ENCODE measurements at regions not wholly inside any gene's neighbourhood (a gene's known extent, or its start where the extent isn't known, plus 50 kb on each side); places are given as distances from the start of the nearest gene placed in this dataset.
"Not testable (repeated sequence)": the region's sequence is repeated elsewhere in the genome, so short reads cannot be mapped to it uniquely, and the experiment has no call there.

GRCh38 chr12:75739912-75740311, 228.5 kb upstream of the KRR1 start:
- TF ChIP-seq POLR2A (IDR thresholded peaks at IDR 0.05; ENCODE audit: low read depth, low read length) (no peak), CEBPB (IDR thresholded peaks at IDR 0.05; ENCODE audit: low read depth, low read length) (no peak), CTCF (conservative IDR thresholded peaks at IDR 0.05; ENCODE audit: low read depth, low read length) (no peak)
- no peak overlapping the region for H3K23ac ChIP-seq (ENCODE audit: low read depth, low read length)
- no peak overlapping the region for H3K27ac ChIP-seq (ENCODE audit: insufficient read depth, low read length)
- H3K36me3 ChIP-seq (ENCODE audit: control insufficient read depth, insufficient read depth, low read length), result no peaks in the 10 kb centered on the region
- no TSS peak for BruUV-seq (replicated peaks)
- dilution Hi-C loops (cut with HindIII; ENCODE audit: low sequenced_read_pairs, unreplicated experiment) (no loop called here), in situ Hi-C loops (cut with MboI; ENCODE audit: low sequenced_read_pairs) (no loop called here), intact Hi-C loops (cut with micrococcal nuclease) (no loop called here)
- no peak overlapping the region for H3K56ac ChIP-seq (ENCODE audit: extremely low read depth, insufficient read depth, low read length)
- H2BK5ac ChIP-seq (ENCODE audit: low read depth, low read length, poor library complexity, severe bottlenecking), result no peak overlapping the region
- H3K4me3 ChIP-seq (ENCODE audit: insufficient read depth, low read depth, low read length), result no peak overlapping the region
- H4K20me1 ChIP-seq (ENCODE audit: insufficient read depth, low read length), result no peaks in the 10 kb centered on the region
- no peaks in the 10 kb centered on the region for H3K9me3 ChIP-seq (ENCODE audit: control insufficient read depth, insufficient read depth, low read length)
- H3K18ac ChIP-seq (ENCODE audit: low read depth, low read length), result no peak overlapping the region
- H3K27me3 ChIP-seq (ENCODE audit: control insufficient read depth, insufficient read depth, low read length), result no peaks in the 10 kb centered on the region
- no peak overlapping the region for H2AFZ ChIP-seq (replicated peaks; ENCODE audit: low read length, poor library complexity)
- H4K91ac ChIP-seq (ENCODE audit: insufficient read depth, low read depth, low read length), result no peak overlapping the region
- H3K4ac ChIP-seq (ENCODE audit: low read depth, low read length), result no peak overlapping the region
- 0 out of 2 replicates have a peak overlapping the region, but pooled peaks have one; percentile 3 for H2BK20ac ChIP-seq (ENCODE audit: low read depth, low read length)
- no peak overlapping the region for H3K14ac ChIP-seq (replicated peaks; ENCODE audit: low read depth, low read length)
- no peak overlapping the region for H2BK15ac ChIP-seq (ENCODE audit: low read depth, low read length)
- H4K8ac ChIP-seq (ENCODE audit: low read depth in 2 of 2, low read length in 2 of 2), result 0 out of 4 replicates have a peak overlapping the region, but pooled peaks of 1 of the 2 experiments have one; percentile 47
- DNase-seq (no peak), ATAC-seq (ENCODE audit: low read depth) (no peak)
- ChIA-PET POLR2A (ENCODE audit: unreplicated experiment) (interaction anchor here (0.6 kb wide), 1 partner anchor 288 kb away, joined by 11 read pairs; no protein-coding TSS in a partner anchor), CTCF (interaction anchor here (0.6 kb wide), 2 partner anchors 207 to 1083 kb away, joined by 3 to 10 read pairs; no protein-coding TSS in a partner anchor)
- no peak overlapping the region for H2AK5ac ChIP-seq (ENCODE audit: low read depth, low read length)
- H3K4me1 ChIP-seq (ENCODE audit: control insufficient read depth, insufficient read depth, low read length), result peaks cover 8% of the 10 kb centered on the region
- no peaks in the 10 kb centered on the region for H3K9me1 ChIP-seq (ENCODE audit: insufficient read depth, low read length)
- H4K5ac ChIP-seq (ENCODE audit: low read depth, low read length), result no peak overlapping the region
- peak overlapping the region; percentile 37; the same call in 1 of the 2 replicates for H2BK120ac ChIP-seq (ENCODE audit: low read depth, low read length)
- H3K79me1 ChIP-seq (ENCODE audit: low read depth in 1 of 2, low read length in 2 of 2), result no peaks in the 10 kb centered on the region
- WGBS, 2 experiments (ENCODE audit: extremely low coverage in 2 of 2, insufficient read length in 1 of 2), result no CpG with 5 or more reads among the region's 1 CpG
- H2AK9ac ChIP-seq (replicated peaks; ENCODE audit: low read depth, low read length, poor library complexity), result no peak overlapping the region
- H3K4me2 ChIP-seq (ENCODE audit: low read depth, low read length), result no peak overlapping the region
- H3K9ac ChIP-seq (ENCODE audit: low read depth, low read length), result no peak overlapping the region

GRCh38 chr12:75739098-75739497, 227.7 kb upstream of the KRR1 start:
- H3K27ac ChIP-seq (ENCODE audit: insufficient read depth, low read length); H3K4me1 ChIP-seq (ENCODE audit: control insufficient read depth, insufficient read depth, low read length); intact Hi-C loops (cut with micrococcal nuclease); H2AK9ac ChIP-seq (replicated peaks; ENCODE audit: low read depth, low read length, poor library complexity); in situ Hi-C loops (cut with MboI; ENCODE audit: low sequenced_read_pairs); H4K91ac ChIP-seq (ENCODE audit: insufficient read depth, low read depth, low read length); H3K56ac ChIP-seq (ENCODE audit: extremely low read depth, insufficient read depth, low read length); H4K8ac ChIP-seq (ENCODE audit: low read depth in 2 of 2, low read length in 2 of 2); H2BK20ac ChIP-seq (ENCODE audit: low read depth, low read length); H3K36me3 ChIP-seq (ENCODE audit: control insufficient read depth, insufficient read depth, low read length); dilution Hi-C loops (cut with HindIII; ENCODE audit: low sequenced_read_pairs, unreplicated experiment); H4K20me1 ChIP-seq (ENCODE audit: insufficient read depth, low read length); H2AK5ac ChIP-seq (ENCODE audit: low read depth, low read length); H3K4me3 ChIP-seq (ENCODE audit: insufficient read depth, low read depth, low read length); H3K9me3 ChIP-seq (ENCODE audit: control insufficient read depth, insufficient read depth, low read length); ATAC-seq (ENCODE audit: low read depth); POLR2A ChIA-PET (ENCODE audit: unreplicated experiment); CTCF ChIA-PET; H2BK5ac ChIP-seq (ENCODE audit: low read depth, low read length, poor library complexity, severe bottlenecking); H3K9ac ChIP-seq (ENCODE audit: low read depth, low read length); DNase-seq; BruUV-seq (replicated peaks); H2BK15ac ChIP-seq (ENCODE audit: low read depth, low read length); H3K18ac ChIP-seq (ENCODE audit: low read depth, low read length); H3K9me1 ChIP-seq (ENCODE audit: insufficient read depth, low read length); H3K23ac ChIP-seq (ENCODE audit: low read depth, low read length); H3K4me2 ChIP-seq (ENCODE audit: low read depth, low read length); H2AFZ ChIP-seq (replicated peaks; ENCODE audit: low read length, poor library complexity); H2BK120ac ChIP-seq (ENCODE audit: low read depth, low read length); H3K79me1 ChIP-seq (ENCODE audit: low read depth in 1 of 2, low read length in 2 of 2); H4K5ac ChIP-seq (ENCODE audit: low read depth, low read length); H3K4ac ChIP-seq (ENCODE audit: low read depth, low read length); H3K27me3 ChIP-seq (ENCODE audit: control insufficient read depth, insufficient read depth, low read length); H3K14ac ChIP-seq (replicated peaks; ENCODE audit: low read depth, low read length): not testable (repeated sequence)
- no CpG with 5 or more reads among the region's 2 CpGs for WGBS, 2 experiments (ENCODE audit: extremely low coverage in 2 of 2, insufficient read length in 1 of 2)
